ENCODE measurements at regions not wholly inside any gene's neighbourhood (a gene's known extent, or its start where the extent isn't known, plus 50 kb on each side); places are given as distances from the start of the nearest gene placed in this dataset.

- Histone ChIP-seq H3K4me1 (ENCODE audit: control insufficient read depth in 5 of 5, insufficient read depth in 5 of 5, low read length in 5 of 5) (peaks cover 2 to 14% (median 3%) of the 10 kb centered on the region in 5 donors), H3K9ac (ENCODE audit: low read length in 5 of 5) (no peak overlapping the region), H3K27me3 (ENCODE audit: control insufficient read depth in 5 of 5, insufficient read depth in 4 of 5, low read length in 5 of 5) (no peaks in the 10 kb centered on the region), H3K4me3 (ENCODE audit: low read depth in 1 of 5, low read length in 5 of 5) (no peak overlapping the region), H3K36me3 (ENCODE audit: control insufficient read depth in 5 of 5, insufficient read depth in 5 of 5, low read length in 5 of 5) (no peaks in the 10 kb centered on the region), H3K9me3 (ENCODE audit: control insufficient read depth in 5 of 5, low read length in 5 of 5) (no peaks in the 10 kb centered on the region), H3K27ac (ENCODE audit: low read depth, low read length) (no peak overlapping the region)
These were observed 391.0 kb upstream of the RARB start for GRCh38 chr3:25037049-25037547.

- Histone ChIP-seq H3K4me1 (ENCODE audit: control insufficient read depth in 5 of 5, insufficient read depth in 5 of 5, low read length in 5 of 5) (peaks cover 2 to 19% (median 2%) of the 10 kb centered on the region in 5 donors), H3K27ac (ENCODE audit: low read depth, low read length) (no peak overlapping the region), H3K27me3 (ENCODE audit: control insufficient read depth in 5 of 5, insufficient read depth in 4 of 5, low read length in 5 of 5) (no peaks in the 10 kb centered on the region), H3K9ac (ENCODE audit: low read length in 5 of 5) (no peak overlapping the region), H3K4me3 (ENCODE audit: low read depth in 1 of 5, low read length in 5 of 5) (no peak overlapping the region), H3K36me3 (ENCODE audit: control insufficient read depth in 5 of 5, insufficient read depth in 5 of 5, low read length in 5 of 5) (no peaks in the 10 kb centered on the region), H3K9me3 (ENCODE audit: control insufficient read depth in 5 of 5, low read length in 5 of 5) (no peaks in the 10 kb centered on the region)
These were observed 389.8 kb upstream of the RARB start for GRCh38 chr3:25038271-25038670.

- Histone ChIP-seq H3K36me3 (ENCODE audit: control insufficient read depth in 5 of 5, insufficient read depth in 5 of 5, low read length in 5 of 5) (no peaks in the 10 kb centered on the region), H3K27me3 (ENCODE audit: control insufficient read depth in 5 of 5, insufficient read depth in 4 of 5, low read length in 5 of 5) (no peaks in the 10 kb centered on the region), H3K4me3 (ENCODE audit: low read depth in 1 of 5, low read length in 5 of 5) (no peak overlapping the region), H3K9me3 (ENCODE audit: control insufficient read depth in 5 of 5, low read length in 5 of 5) (no peaks in the 10 kb centered on the region), H3K9ac (ENCODE audit: low read length in 5 of 5) (no peak overlapping the region), H3K27ac (ENCODE audit: low read depth, low read length) (no peak overlapping the region), H3K4me1 (ENCODE audit: control insufficient read depth in 5 of 5, insufficient read depth in 5 of 5, low read length in 5 of 5) (peaks cover 0 to 17% (median 2%) of the 10 kb centered on the region in 5 donors)
These were observed 389.1 kb upstream of the RARB start for GRCh38 chr3:25038922-25039321.

GRCh38 chr3:25040748-25041147 is 387.3 kb upstream of the RARB start:
- H3K27ac ChIP-seq (ENCODE audit: low read depth, low read length), result no peak overlapping the region
- no peak overlapping the region for H3K4me3 ChIP-seq (ENCODE audit: low read depth in 1 of 5, low read length in 5 of 5)
- H3K4me1 ChIP-seq (ENCODE audit: control insufficient read depth in 5 of 5, insufficient read depth in 5 of 5, low read length in 5 of 5), result peaks cover 0 to 29% (median 2%) of the 10 kb centered on the region in 5 donors
- no peaks in the 10 kb centered on the region for H3K9me3 ChIP-seq (ENCODE audit: control insufficient read depth in 5 of 5, low read length in 5 of 5)
- H3K36me3 ChIP-seq (ENCODE audit: control insufficient read depth in 5 of 5, insufficient read depth in 5 of 5, low read length in 5 of 5), result no peaks in the 10 kb centered on the region
- no peak overlapping the region for H3K9ac ChIP-seq (ENCODE audit: low read length in 5 of 5)
- H3K27me3 ChIP-seq (ENCODE audit: control insufficient read depth in 5 of 5, insufficient read depth in 4 of 5, low read length in 5 of 5), result no peaks in the 10 kb centered on the region

GRCh38 chr3:25041871-25042584 is 386.0 kb upstream of the RARB start:
- peaks cover 0 to 35% (median 4%) of the 10 kb centered on the region in 5 donors for H3K4me1 ChIP-seq (ENCODE audit: control insufficient read depth in 5 of 5, insufficient read depth in 5 of 5, low read length in 5 of 5)

GRCh38 chr3:25043177-25043576 is 384.9 kb upstream of the RARB start:
- Histone ChIP-seq H3K9ac (ENCODE audit: low read length in 5 of 5) (no peak overlapping the region), H3K4me3 (ENCODE audit: low read depth in 1 of 5, low read length in 5 of 5) (no peak overlapping the region), H3K27ac (ENCODE audit: low read depth, low read length) (no peak overlapping the region), H3K9me3 (ENCODE audit: control insufficient read depth in 5 of 5, low read length in 5 of 5) (no peaks in the 10 kb centered on the region), H3K4me1 (ENCODE audit: control insufficient read depth in 5 of 5, insufficient read depth in 5 of 5, low read length in 5 of 5) (peaks cover 0 to 32% (median 2%) of the 10 kb centered on the region in 5 donors), H3K27me3 (ENCODE audit: control insufficient read depth in 5 of 5, insufficient read depth in 4 of 5, low read length in 5 of 5) (no peaks in the 10 kb centered on the region), H3K36me3 (ENCODE audit: control insufficient read depth in 5 of 5, insufficient read depth in 5 of 5, low read length in 5 of 5) (no peaks in the 10 kb centered on the region)

More at GRCh38 chr3:25041871-25042584, 386.0 kb upstream of the RARB start:
- Histone ChIP-seq H3K4me3 (ENCODE audit: low read depth in 1 of 5, low read length in 5 of 5) (no peak overlapping the region), H3K27me3 (ENCODE audit: control insufficient read depth in 5 of 5, insufficient read depth in 4 of 5, low read length in 5 of 5) (no peaks in the 10 kb centered on the region), H3K9ac (ENCODE audit: low read length in 5 of 5) (no peak overlapping the region), H3K36me3 (ENCODE audit: control insufficient read depth in 5 of 5, insufficient read depth in 5 of 5, low read length in 5 of 5) (no peaks in the 10 kb centered on the region), H3K9me3 (ENCODE audit: control insufficient read depth in 5 of 5, low read length in 5 of 5) (no peaks in the 10 kb centered on the region), H3K27ac (ENCODE audit: low read depth, low read length) (no peak overlapping the region)

- no peak overlapping the region for H3K4me3 ChIP-seq (ENCODE audit: low read depth in 1 of 5, low read length in 5 of 5)
- peaks cover 0 to 32% (median 2%) of the 10 kb centered on the region in 5 donors for H3K4me1 ChIP-seq (ENCODE audit: control insufficient read depth in 5 of 5, insufficient read depth in 5 of 5, low read length in 5 of 5)
- no peaks in the 10 kb centered on the region for H3K9me3 ChIP-seq (ENCODE audit: control insufficient read depth in 5 of 5, low read length in 5 of 5)
- no peak overlapping the region for H3K9ac ChIP-seq (ENCODE audit: low read length in 5 of 5)
- H3K27ac ChIP-seq (ENCODE audit: low read depth, low read length), result no peak overlapping the region
- H3K27me3 ChIP-seq (ENCODE audit: control insufficient read depth in 5 of 5, insufficient read depth in 4 of 5, low read length in 5 of 5), result no peaks in the 10 kb centered on the region
- H3K36me3 ChIP-seq (ENCODE audit: control insufficient read depth in 5 of 5, insufficient read depth in 5 of 5, low read length in 5 of 5), result no peaks in the 10 kb centered on the region
These were observed 384.3 kb upstream of the RARB start for GRCh38 chr3:25043749-25044148.

GRCh38 chr3:25044762-25045710 is 383.0 kb upstream of the RARB start:
- Histone ChIP-seq H3K9ac (ENCODE audit: low read length in 5 of 5) (no peak overlapping the region), H3K36me3 (ENCODE audit: control insufficient read depth in 5 of 5, insufficient read depth in 5 of 5, low read length in 5 of 5) (no peaks in the 10 kb centered on the region), H3K9me3 (ENCODE audit: control insufficient read depth in 5 of 5, low read length in 5 of 5) (no peaks in the 10 kb centered on the region), H3K27me3 (ENCODE audit: control insufficient read depth in 5 of 5, insufficient read depth in 4 of 5, low read length in 5 of 5) (no peaks in the 10 kb centered on the region), H3K4me3 (ENCODE audit: low read depth in 1 of 5, low read length in 5 of 5) (no peak overlapping the region), H3K27ac (ENCODE audit: low read depth, low read length) (no peak overlapping the region), H3K4me1 (ENCODE audit: control insufficient read depth in 5 of 5, insufficient read depth in 5 of 5, low read length in 5 of 5) (peaks cover 0 to 32% (median 2%) of the 10 kb centered on the region in 5 donors)

- H3K27me3 ChIP-seq (ENCODE audit: control insufficient read depth in 5 of 5, insufficient read depth in 4 of 5, low read length in 5 of 5), result no peaks in the 10 kb centered on the region
- no peaks in the 10 kb centered on the region for H3K9me3 ChIP-seq (ENCODE audit: control insufficient read depth in 5 of 5, low read length in 5 of 5)
- no peak overlapping the region for H3K4me3 ChIP-seq (ENCODE audit: low read depth in 1 of 5, low read length in 5 of 5)
- H3K36me3 ChIP-seq (ENCODE audit: control insufficient read depth in 5 of 5, insufficient read depth in 5 of 5, low read length in 5 of 5), result no peaks in the 10 kb centered on the region
- no peak overlapping the region for H3K9ac ChIP-seq (ENCODE audit: low read length in 5 of 5)
- H3K4me1 ChIP-seq (ENCODE audit: control insufficient read depth in 5 of 5, insufficient read depth in 5 of 5, low read length in 5 of 5), result peaks cover 0 to 28% (median 0%) of the 10 kb centered on the region in 5 donors
- H3K27ac ChIP-seq (ENCODE audit: low read depth, low read length), result no peak overlapping the region
These were observed 380.9 kb upstream of the RARB start for GRCh38 chr3:25046911-25047771.
